Fibroblast of lung (primary cell): ENCODE measurements at regions not wholly inside any gene's neighbourhood (a gene's known extent, or its start where the extent isn't known, plus 50 kb on each side); places are given as distances from the start of the nearest gene placed in this dataset.

ENCODE experiments used
- DNase-seq, 2 donors: peaks; one replicate each; pipeline versions ENCODE4 v3.0.0 to v3.0.0-alpha.2; 2010; ENCODE audit warnings: low read depth in 2 of 2
- H2AFZ ChIP-seq: 2 replicates; pipeline ENCODE4 v1.5.1; 2012; ENCODE audit warnings: low read length, control low read depth, inconsistent platforms
- H3K27ac ChIP-seq: 2 replicates; pipeline ENCODE4 v1.5.1; 2011; ENCODE audit warnings: low read length, control low read depth; ENCODE audit not compliant: insufficient read depth
- H3K27me3 ChIP-seq: 2 replicates; pipeline ENCODE4 v1.5.1; 2011; ENCODE audit warnings: mild to moderate bottlenecking, low read length; ENCODE audit not compliant: control insufficient read depth, insufficient read depth
- H3K36me3 ChIP-seq: 2 replicates; pipeline ENCODE4 v1.5.1; 2011; ENCODE audit warnings: low read length; ENCODE audit not compliant: control insufficient read depth, insufficient read depth
- H3K4me1 ChIP-seq: 2 replicates; pipeline ENCODE4 v1.5.1; 2011; ENCODE audit warnings: low read length; ENCODE audit not compliant: control insufficient read depth, insufficient read depth; ENCODE audit errors: extremely low read depth
- H3K4me2 ChIP-seq: 2 replicates; pipeline ENCODE4 v1.5.1; 2011; ENCODE audit warnings: low read length, control low read depth; ENCODE audit not compliant: insufficient read depth; ENCODE audit errors: extremely low read depth
- H3K4me3 ChIP-seq, 4 experiments: fragments of 200-600 bp in 1 of 4; sonication (generic) in 1 of 4; replicated peaks in 1 of 4; 2 replicates each; pipeline ENCODE4 v1.5.1; 2011 to 2016; ENCODE audit warnings: low read length in 4 of 4, low read depth in 3 of 4, mild to moderate bottlenecking in 3 of 4, control low read depth in 2 of 4, inconsistent platforms in 1 of 4, mixed read lengths in 1 of 4; ENCODE audit not compliant: insufficient read depth in 1 of 4; ENCODE audit errors: control extremely low read depth in 1 of 4
- H3K79me2 ChIP-seq: 2 replicates; pipeline ENCODE4 v1.5.1; 2012; ENCODE audit warnings: mild to moderate bottlenecking, low read length, inconsistent platforms; ENCODE audit not compliant: control insufficient read depth, insufficient read depth
- H3K9ac ChIP-seq: 2 replicates; pipeline ENCODE4 v1.5.1; 2011; ENCODE audit warnings: mild to moderate bottlenecking, low read length, control low read depth; ENCODE audit not compliant: insufficient read depth
- H3K9me3 ChIP-seq: 2 replicates; pipeline ENCODE4 v1.5.1; 2012; ENCODE audit warnings: low read depth, low read length; ENCODE audit not compliant: control insufficient read depth, insufficient read depth
- H4K20me1 ChIP-seq: 2 replicates; pipeline ENCODE4 v1.5.1; 2011; ENCODE audit warnings: low read length; ENCODE audit not compliant: control insufficient read depth, insufficient read depth; ENCODE audit errors: extremely low read depth
- CTCF ChIP-seq, 2 donors: IDR thresholded peaks in 1 of 2; conservative IDR thresholded peaks in 1 of 2; 1 replicate in 1 of 2; 2 replicates in 1 of 2; pipeline ENCODE4 v1.5.1; 2011 to 2012; ENCODE audit warnings: low read length in 2 of 2, control low read depth in 1 of 2, inconsistent platforms in 1 of 2, low read depth in 1 of 2, mild to moderate bottlenecking in 1 of 2
- EZH2 ChIP-seq: IDR thresholded peaks from 2 replicates; pipeline ENCODE4 v1.5.1; 2012; ENCODE audit warnings: low read length, control low read depth, mild to moderate bottlenecking; ENCODE audit errors: missing control alignments

GRCh38 chr11:109870297-109870696 lies 222.9 kb upstream of the ZC3H12C start:
- TF ChIP-seq EZH2 (no peak), CTCF (conservative IDR thresholded peaks at IDR 0.05 in 1 of 2, IDR thresholded peaks at IDR 0.05 in 1 of 2; ENCODE audit: low read depth in 1 of 2, low read length in 2 of 2) (no peak)
- Histone ChIP-seq H4K20me1 (no peaks in the 10 kb centered on the region), H3K9me3 (no peaks in the 10 kb centered on the region), H2AFZ (no peak overlapping the region), H3K27me3 (no peaks in the 10 kb centered on the region), H3K4me3 (no peak overlapping the region), H3K4me2 (no peak overlapping the region), H3K27ac (no peak overlapping the region), H3K79me2 (no peaks in the 10 kb centered on the region), H3K9ac (no peak overlapping the region), H3K4me1 (no peaks in the 10 kb centered on the region), H3K36me3 (no peaks in the 10 kb centered on the region)
- no peak for DNase-seq

DNA sequence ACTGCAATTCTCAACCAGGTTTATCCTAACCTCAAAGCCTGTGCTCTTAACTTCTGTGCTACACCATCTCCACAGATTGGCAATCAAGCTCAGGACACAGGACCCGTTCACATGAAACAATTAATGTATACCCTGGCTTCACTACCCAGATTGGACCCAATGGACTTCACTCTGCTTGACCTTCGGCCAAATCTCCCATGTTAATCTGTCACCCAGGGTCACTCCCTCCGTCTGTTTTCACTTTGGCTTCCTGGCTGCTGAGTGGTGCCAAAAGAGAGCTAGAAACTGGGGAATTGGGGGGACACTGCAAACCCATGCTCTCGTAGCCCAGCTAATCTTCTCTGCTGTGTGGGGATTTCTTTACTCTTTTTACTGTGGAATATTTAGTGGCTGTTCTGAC lies 216.1 kb upstream of the ZC3H12C start:
- Histone ChIP-seq H3K27me3 (no peaks in the 10 kb centered on the region), H3K9me3 (no peaks in the 10 kb centered on the region), H4K20me1 (no peaks in the 10 kb centered on the region), H3K9ac (no peak overlapping the region), H2AFZ (no peak overlapping the region), H3K4me2 (no peak overlapping the region), H3K4me3 (no peak overlapping the region), H3K4me1 (no peaks in the 10 kb centered on the region), H3K27ac (no peak overlapping the region), H3K79me2 (no peaks in the 10 kb centered on the region), H3K36me3 (no peaks in the 10 kb centered on the region)
- DNase-seq = no peak
- TF ChIP-seq EZH2 (no peak), CTCF (conservative IDR thresholded peaks at IDR 0.05 in 1 of 2, IDR thresholded peaks at IDR 0.05 in 1 of 2; ENCODE audit: low read depth in 1 of 2, low read length in 2 of 2) (no peak)

- Histone ChIP-seq H3K4me1 (no peaks in the 10 kb centered on the region), H3K79me2 (no peaks in the 10 kb centered on the region), H3K9me3 (no peaks in the 10 kb centered on the region), H2AFZ (no peak overlapping the region), H3K36me3 (no peaks in the 10 kb centered on the region), H3K27me3 (no peaks in the 10 kb centered on the region), H3K27ac (no peak overlapping the region), H3K4me2 (no peak overlapping the region), H3K9ac (no peak overlapping the region), H3K4me3 (no peak overlapping the region), H4K20me1 (no peaks in the 10 kb centered on the region)
- TF ChIP-seq CTCF (conservative IDR thresholded peaks at IDR 0.05 in 1 of 2, IDR thresholded peaks at IDR 0.05 in 1 of 2; ENCODE audit: low read depth in 1 of 2, low read length in 2 of 2) = no peak
- no peak for TF ChIP-seq EZH2
- no peak for DNase-seq
Measured at GRCh38 chr11:109884501-109884900, 208.7 kb upstream of the ZC3H12C start.
